Trophoblast cell (in vitro differentiated cells and primary cell): ENCODE measurements at regions not wholly inside any gene's neighbourhood (a gene's known extent, or its start where the extent isn't known, plus 50 kb on each side); places are given as distances from the start of the nearest gene placed in this dataset.

Source experiments
- DNase-seq, 2 donors: peaks; one replicate each; pipeline ENCODE4 v3.0.0-alpha.2; 2016
- H2AFZ ChIP-seq: 2 replicates; pipeline ENCODE4 v1.6.1; 2013; ENCODE audit warnings: low read length, moderate library complexity, mild to moderate bottlenecking; ENCODE audit not compliant: insufficient read depth, poor library complexity
- H2AK5ac ChIP-seq: 2 replicates; pipeline ENCODE4 v1.6.1; 2013; ENCODE audit warnings: mild to moderate bottlenecking, low read length
- H2BK120ac ChIP-seq: 2 replicates; pipeline ENCODE4 v1.6.1; 2013; ENCODE audit warnings: low read length, mild to moderate bottlenecking, moderate library complexity; ENCODE audit not compliant: insufficient read depth, poor library complexity
- H2BK12ac ChIP-seq: 2 replicates; pipeline ENCODE4 v1.6.1; 2013; ENCODE audit warnings: mild to moderate bottlenecking, low read length, moderate library complexity
- H2BK5ac ChIP-seq: 2 replicates; pipeline ENCODE4 v1.6.1; 2013; ENCODE audit warnings: low read length, low read depth, moderate library complexity, mild to moderate bottlenecking; ENCODE audit not compliant: poor library complexity
- H3K14ac ChIP-seq: 2 replicates; pipeline ENCODE4 v1.6.1; 2013; ENCODE audit warnings: mild to moderate bottlenecking, low read length
- H3K18ac ChIP-seq: 2 replicates; pipeline ENCODE4 v1.6.1; 2013; ENCODE audit warnings: mild to moderate bottlenecking, low read length
- H3K23ac ChIP-seq: 2 replicates; pipeline ENCODE4 v1.6.1; 2013; ENCODE audit warnings: low read length
- H3K27ac ChIP-seq: 2 replicates; pipeline ENCODE4 v1.5.1; 2013; ENCODE audit warnings: low read depth, mild to moderate bottlenecking, inconsistent platforms, low read length, moderate library complexity
- H3K27me3 ChIP-seq: 2 replicates; pipeline ENCODE4 v1.6.1; 2013; ENCODE audit warnings: inconsistent platforms, mild to moderate bottlenecking, low read length, moderate library complexity; ENCODE audit not compliant: insufficient read depth
- H3K36me3 ChIP-seq, 2 experiments: 1 replicate in 1 of 2; 2 replicates in 1 of 2; pipeline ENCODE4 v1.6.1; 2013; ENCODE audit warnings: low read length in 2 of 2, mild to moderate bottlenecking in 2 of 2, moderate library complexity in 1 of 2; ENCODE audit not compliant: insufficient read depth in 2 of 2, control insufficient read depth in 1 of 2
- H3K4ac ChIP-seq: 2 replicates; pipeline ENCODE4 v1.6.1; 2013; ENCODE audit warnings: low read depth, mild to moderate bottlenecking, low read length, moderate library complexity
- H3K4me1 ChIP-seq, 2 experiments: 1 replicate in 1 of 2; 2 replicates in 1 of 2; pipeline ENCODE4 v1.6.1; 2013; ENCODE audit warnings: low read length in 2 of 2, mild to moderate bottlenecking in 2 of 2, moderate library complexity in 1 of 2; ENCODE audit not compliant: insufficient read depth in 2 of 2, control insufficient read depth in 1 of 2
- H3K4me2 ChIP-seq: 2 replicates; pipeline ENCODE4 v1.6.1; 2013; ENCODE audit warnings: inconsistent platforms, mild to moderate bottlenecking, low read length, moderate library complexity
- H3K4me3 ChIP-seq: 2 replicates; pipeline ENCODE4 v1.5.1; 2013; ENCODE audit warnings: mild to moderate bottlenecking, low read depth, low read length, inconsistent platforms
- H3K79me1 ChIP-seq: one replicate; pipeline ENCODE4 v1.6.1; 2013; ENCODE audit warnings: low read length
- H3K79me2 ChIP-seq: 2 replicates; pipeline ENCODE4 v1.6.1; 2013; ENCODE audit warnings: low read length, mild to moderate bottlenecking; ENCODE audit not compliant: control insufficient read depth, insufficient read depth, poor library complexity
- H3K9ac ChIP-seq: 2 replicates; pipeline ENCODE4 v1.6.1; 2013; ENCODE audit warnings: mild to moderate bottlenecking, low read length
- H3K9me3 ChIP-seq: 2 replicates; pipeline ENCODE4 v1.6.1; 2013; ENCODE audit warnings: low read depth, mild to moderate bottlenecking, control low read depth, inconsistent platforms, low read length; ENCODE audit not compliant: insufficient read depth
- H4K12ac ChIP-seq: 2 replicates; pipeline ENCODE4 v1.6.1; 2013; ENCODE audit warnings: low read depth, mild to moderate bottlenecking, low read length, moderate library complexity
- H4K8ac ChIP-seq: 2 replicates; pipeline ENCODE4 v1.6.1; 2013; ENCODE audit warnings: low read depth, mild to moderate bottlenecking, low read length, moderate library complexity
- H4K91ac ChIP-seq: one replicate; pipeline ENCODE4 v1.6.1; 2013; ENCODE audit warnings: low read depth, mild to moderate bottlenecking, low read length, moderate library complexity
- WGBS: extraction: QIAGEN DNeasy Blood & Tissue Kit; methylation state at CpG from one replicate; pipeline ENCODE4 v1.1.7; 2013; ENCODE audit warnings: missing lambda C conversion rate; ENCODE audit not compliant: insufficient read length, insufficient coverage; ENCODE audit errors: extremely low coverage; 5-methylcytosine and 5-hydroxymethylcytosine counted together

DNA sequence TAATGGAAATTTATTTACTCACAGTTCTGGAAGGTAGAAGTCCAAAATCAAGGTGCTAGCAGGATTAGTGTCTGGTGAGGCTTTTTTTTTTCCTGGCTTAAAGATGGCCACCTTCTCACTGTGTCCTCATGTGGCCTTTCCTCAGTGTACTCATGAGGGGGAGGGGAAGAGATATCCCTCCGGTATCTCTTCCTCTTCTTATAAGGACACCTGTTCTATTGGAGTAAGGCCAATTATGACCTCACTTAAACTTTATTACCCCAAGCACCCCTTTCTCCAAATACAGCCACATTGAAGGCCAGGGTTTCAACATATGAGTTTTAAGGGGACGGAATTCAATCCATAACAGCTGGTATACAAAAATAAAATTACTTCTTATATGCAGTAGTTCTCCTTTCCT is 203.7 kb upstream of the C1orf87 start:
- H2AK5ac ChIP-seq, result no peak overlapping the region
- H4K8ac ChIP-seq, result no peak overlapping the region
- H4K12ac ChIP-seq, result no peak overlapping the region
- no peaks in the 10 kb centered on the region for H3K27me3 ChIP-seq
- no peak overlapping the region for H2BK5ac ChIP-seq
- H3K14ac ChIP-seq, result no peak overlapping the region
- H3K18ac ChIP-seq, result no peak overlapping the region
- H3K36me3 ChIP-seq, result no peaks in the 10 kb centered on the region
- no peak overlapping the region for H3K27ac ChIP-seq
- no peak overlapping the region for H4K91ac ChIP-seq
- no peak overlapping the region for H3K4ac ChIP-seq
- no peak overlapping the region for H3K4me2 ChIP-seq
- WGBS, result no CpG with 5 or more reads among the region's 2 CpGs
- no peaks in the 10 kb centered on the region for H3K79me1 ChIP-seq
- H3K79me2 ChIP-seq, result no peaks in the 10 kb centered on the region
- peaks cover 6% of the 10 kb centered on the region in 2 experiments for H3K4me1 ChIP-seq
- no peaks in the 10 kb centered on the region for H3K9me3 ChIP-seq
- DNase-seq, result no peak
- no peak overlapping the region for H3K9ac ChIP-seq
- no peak overlapping the region for H3K4me3 ChIP-seq
- no peak overlapping the region for H2BK12ac ChIP-seq
- no peak overlapping the region for H3K23ac ChIP-seq
- H2AFZ ChIP-seq, result no peak overlapping the region
- H2BK120ac ChIP-seq, result no peak overlapping the region

DNA sequence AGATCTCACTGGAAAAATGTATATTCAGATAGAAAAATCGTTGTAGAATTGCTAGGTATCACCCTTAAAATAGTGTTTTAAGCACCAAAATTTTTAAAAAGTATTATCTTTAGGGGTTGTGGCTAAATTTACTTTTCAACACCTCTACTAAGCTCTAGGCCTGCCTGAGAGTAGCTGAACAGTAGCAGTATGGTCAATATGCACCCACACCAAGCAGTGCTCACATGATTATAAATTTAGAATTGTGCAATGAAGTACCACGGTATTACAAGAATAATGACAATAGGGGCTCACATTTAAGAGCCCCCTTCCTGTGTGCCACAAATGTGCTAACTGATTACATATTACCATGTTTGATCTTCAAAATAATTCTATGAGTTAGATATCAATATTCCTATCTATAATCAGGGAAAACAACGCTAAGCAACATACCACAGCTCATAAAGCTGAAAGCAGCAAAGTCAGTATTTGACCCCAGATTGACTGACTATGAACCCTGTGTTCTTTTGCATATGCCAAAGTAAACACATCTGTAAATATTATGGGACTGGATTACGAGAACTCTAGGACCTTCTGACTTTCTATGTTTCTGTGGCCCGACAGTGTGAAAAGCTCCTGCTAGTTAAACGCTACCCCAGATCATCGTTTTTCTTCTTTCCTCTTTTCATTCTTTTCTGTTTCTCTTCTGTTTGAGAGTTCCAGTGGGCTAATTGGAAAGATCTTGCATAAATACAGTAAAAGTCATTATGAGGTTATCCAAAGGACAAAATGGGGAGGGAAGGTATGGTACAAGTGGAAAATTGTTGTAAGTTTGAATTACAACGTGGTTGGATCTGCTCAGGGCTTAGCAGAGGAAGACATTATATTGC is 201.1 kb upstream of the C1orf87 start:
- no peaks in the 10 kb centered on the region for H3K79me1 ChIP-seq
- no peak overlapping the region for H3K9ac ChIP-seq
- no peaks in the 10 kb centered on the region for H3K4me1 ChIP-seq
- no peak overlapping the region for H3K4ac ChIP-seq
- H3K4me2 ChIP-seq, result no peak overlapping the region
- no peak overlapping the region for H3K23ac ChIP-seq
- no peaks in the 10 kb centered on the region for H3K27me3 ChIP-seq
- H2BK5ac ChIP-seq, result no peak overlapping the region
- WGBS, result no CpG with 5 or more reads among the region's 8 CpGs
- H3K4me3 ChIP-seq, result no peak overlapping the region
- H2AK5ac ChIP-seq, result no peak overlapping the region
- H2AFZ ChIP-seq, result no peak overlapping the region
- no peaks in the 10 kb centered on the region for H3K79me2 ChIP-seq
- no peak for DNase-seq
- H4K91ac ChIP-seq, result no peak overlapping the region
- no peak overlapping the region for H3K27ac ChIP-seq
- no peak overlapping the region for H3K18ac ChIP-seq
- H2BK12ac ChIP-seq, result no peak overlapping the region
- H3K9me3 ChIP-seq, result no peaks in the 10 kb centered on the region
- H3K36me3 ChIP-seq, result no peaks in the 10 kb centered on the region
- H4K12ac ChIP-seq, result no peak overlapping the region
- no peak overlapping the region for H3K14ac ChIP-seq
- H4K8ac ChIP-seq, result no peak overlapping the region
- no peak overlapping the region for H2BK120ac ChIP-seq

DNA sequence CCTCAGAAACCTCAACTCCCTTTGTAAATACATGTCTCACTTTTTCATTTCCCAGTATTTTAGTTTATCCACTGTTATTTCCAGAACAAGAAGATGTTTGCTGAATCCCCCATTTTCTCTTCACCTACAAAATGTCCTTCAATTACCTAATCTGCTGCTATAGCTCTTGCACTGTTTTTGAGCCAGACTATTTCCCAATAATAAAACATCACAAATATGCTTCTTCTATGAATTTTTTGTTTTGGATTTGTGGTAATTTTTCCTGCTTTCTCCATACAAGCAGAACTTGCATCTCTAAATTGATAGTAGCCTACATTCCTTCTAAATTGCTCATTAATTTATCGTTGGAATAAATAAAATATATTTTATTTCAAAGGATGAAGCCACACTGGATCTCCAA is 199.6 kb upstream of the C1orf87 start:
- no peaks in the 10 kb centered on the region for H3K79me2 ChIP-seq
- H3K79me1 ChIP-seq, result no peaks in the 10 kb centered on the region
- no peak overlapping the region for H2BK120ac ChIP-seq
- H3K27ac ChIP-seq, result no peak overlapping the region
- H3K4me2 ChIP-seq, result no peak overlapping the region
- H2AK5ac ChIP-seq, result no peak overlapping the region
- no peak overlapping the region for H4K91ac ChIP-seq
- H3K9me3 ChIP-seq, result peaks cover under 1% of the 10 kb centered on the region
- no peak overlapping the region for H4K12ac ChIP-seq
- H3K4me1 ChIP-seq, result no peaks in the 10 kb centered on the region
- H4K8ac ChIP-seq, result no peak overlapping the region
- no CpG with 5 or more reads among the region's 1 CpG for whole genome bisulfite sequencing
- no peak overlapping the region for H2AFZ ChIP-seq
- no peak overlapping the region for H2BK12ac ChIP-seq
- no peaks in the 10 kb centered on the region for H3K36me3 ChIP-seq
- DNase-seq, result no peak
- H3K18ac ChIP-seq, result no peak overlapping the region
- no peak overlapping the region for H2BK5ac ChIP-seq
- no peak overlapping the region for H3K9ac ChIP-seq
- no peak overlapping the region for H3K4ac ChIP-seq
- H3K4me3 ChIP-seq, result no peak overlapping the region
- no peak overlapping the region for H3K14ac ChIP-seq
- H3K23ac ChIP-seq, result no peak overlapping the region
- H3K27me3 ChIP-seq, result no peaks in the 10 kb centered on the region

DNA sequence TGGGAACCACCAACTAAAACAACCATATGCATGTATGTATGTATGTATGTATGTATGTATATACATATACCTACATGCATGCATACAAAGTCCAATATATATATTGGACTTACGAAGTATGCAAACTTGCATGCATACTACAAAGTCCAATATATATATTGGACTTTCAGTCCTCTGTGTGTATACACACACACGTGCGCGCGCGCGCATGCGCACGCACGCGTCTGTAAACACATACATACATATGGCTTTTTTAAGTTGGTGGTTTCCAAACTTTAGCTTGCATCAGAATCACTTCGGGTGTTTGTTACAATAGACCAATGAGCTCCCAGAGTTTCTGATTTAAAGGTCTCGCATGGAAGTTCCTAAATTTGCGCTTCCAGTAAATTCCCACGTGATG is 197.5 kb upstream of the C1orf87 start:
- Histone ChIP-seq H3K27ac (no peak overlapping the region), H3K4me1 (no peaks in the 10 kb centered on the region), H4K91ac (no peak overlapping the region), H3K9me3 (peaks cover 1% of the 10 kb centered on the region), H3K27me3 (no peaks in the 10 kb centered on the region), H3K14ac (no peak overlapping the region), H3K36me3 (no peaks in the 10 kb centered on the region), H4K12ac (no peak overlapping the region), H3K18ac (no peak overlapping the region), H3K79me2 (no peaks in the 10 kb centered on the region), H2AFZ (no peak overlapping the region), H3K4me3 (no peak overlapping the region), H2BK5ac (no peak overlapping the region), H3K23ac (no peak overlapping the region), H3K9ac (no peak overlapping the region), H3K4me2 (no peak overlapping the region), H2BK120ac (no peak overlapping the region), H3K4ac (no peak overlapping the region), H2AK5ac (no peak overlapping the region), H2BK12ac (no peak overlapping the region), H4K8ac (no peak overlapping the region), H3K79me1 (no peaks in the 10 kb centered on the region)
- DNase-seq, result no peak
- WGBS, result no CpG with 5 or more reads among the region's 15 CpGs
